ENCODE measurements at regions not wholly inside any gene's neighbourhood (a gene's known extent, or its start where the extent isn't known, plus 50 kb on each side); places are given as distances from the start of the nearest gene placed in this dataset.

DNA sequence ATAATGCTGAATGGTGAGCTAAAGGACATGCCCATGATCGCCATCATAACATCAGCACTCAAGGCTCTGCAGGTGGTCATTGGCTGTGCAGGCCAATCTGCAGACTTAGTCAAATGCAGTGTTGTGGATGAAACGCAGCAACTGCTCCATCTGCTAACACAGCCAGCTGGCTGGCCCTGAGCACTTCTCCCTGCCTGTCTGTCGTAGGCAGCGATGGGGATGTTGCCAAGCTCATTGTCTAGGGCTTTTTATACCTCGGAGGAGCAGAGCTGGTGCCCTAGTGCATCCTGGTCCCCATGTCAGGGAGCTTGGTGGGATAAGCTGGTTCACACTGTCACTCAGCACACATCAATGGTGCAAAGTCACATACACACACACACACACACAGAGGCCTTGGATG is 189.4 kb downstream of the TENT4A start:
- Histone ChIP-seq H3K27me3 (ENCODE audit: control insufficient read depth in 4 of 4, insufficient read depth in 4 of 4, low read length in 3 of 4) (no peaks in the 10 kb centered on the region), H3K9ac (ENCODE audit: low read depth in 1 of 2, low read length in 2 of 2) (no peak overlapping the region), H3K4me3 (ENCODE audit: low read depth in 1 of 3, low read length in 3 of 3) (no peak overlapping the region), H3K36me3 (ENCODE audit: control insufficient read depth in 4 of 4, insufficient read depth in 3 of 4, low read depth in 1 of 4, low read length in 3 of 4) (no peaks in the 10 kb centered on the region), H3K9me3 (ENCODE audit: control insufficient read depth in 4 of 4, low read length in 3 of 4) (no peaks in the 10 kb centered on the region), H3K4me1 (ENCODE audit: control insufficient read depth in 4 of 4, insufficient read depth in 4 of 4, low read length in 3 of 4) (peaks cover 0 to 5% (median 0%) of the 10 kb centered on the region in 4 donors), H3K27ac (ENCODE audit: low read depth in 1 of 2, low read length in 2 of 2) (no peak overlapping the region)
- WGBS = 90% methylated on average over 5 of the region's 5 CpGs
- no peak for DNase-seq (ENCODE audit: low spot score)
- TF ChIP-seq TAF1 (conservative IDR thresholded peaks at IDR 0.05) = no peak
- no peak for TF ChIP-seq REST (IDR thresholded peaks at IDR 0.05)

DNA sequence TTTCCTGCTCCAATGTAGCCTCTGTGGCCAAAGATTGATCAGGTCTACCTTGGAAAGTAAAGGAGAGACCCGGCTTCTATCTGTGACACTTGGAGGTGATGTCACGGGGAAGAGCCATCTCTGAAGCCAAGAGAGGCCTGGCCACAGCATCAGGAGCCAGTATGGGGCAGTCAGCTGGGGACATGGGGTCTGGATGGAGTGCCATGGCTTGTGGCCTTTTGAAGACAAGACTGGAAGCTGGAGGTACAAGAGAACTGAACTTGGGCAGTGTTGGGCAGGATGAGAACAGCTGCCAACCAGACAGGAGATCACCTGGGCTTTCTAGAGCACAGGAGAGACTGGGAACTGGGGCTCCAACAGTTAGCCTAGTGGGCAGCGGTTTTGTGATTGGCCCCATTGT is 190.7 kb downstream of the TENT4A start:
- Histone ChIP-seq H3K9ac (ENCODE audit: low read depth in 1 of 2, low read length in 2 of 2) (no peak overlapping the region), H3K27me3 (ENCODE audit: control insufficient read depth in 4 of 4, insufficient read depth in 4 of 4, low read length in 3 of 4) (no peaks in the 10 kb centered on the region), H3K4me1 (ENCODE audit: control insufficient read depth in 4 of 4, insufficient read depth in 4 of 4, low read length in 3 of 4) (peaks cover 0 to 5% (median 0%) of the 10 kb centered on the region in 4 donors), H3K27ac (ENCODE audit: low read depth in 1 of 2, low read length in 2 of 2) (no peak overlapping the region), H3K36me3 (ENCODE audit: control insufficient read depth in 4 of 4, insufficient read depth in 3 of 4, low read depth in 1 of 4, low read length in 3 of 4) (no peaks in the 10 kb centered on the region), H3K9me3 (ENCODE audit: control insufficient read depth in 4 of 4, low read length in 3 of 4) (no peaks in the 10 kb centered on the region), H3K4me3 (ENCODE audit: low read depth in 1 of 3, low read length in 3 of 3) (no peak overlapping the region)
- TF ChIP-seq FOXA2 (IDR thresholded peaks at IDR 0.05) (no peak), SP1 (IDR thresholded peaks at IDR 0.05) (no peak), NR2F2 (IDR thresholded peaks at IDR 0.05) (no peak), HNF4A (conservative IDR thresholded peaks at IDR 0.05) (no peak), JUND (IDR thresholded peaks at IDR 0.05) (no peak), RAD21 (IDR thresholded peaks at IDR 0.05) (no peak), REST (IDR thresholded peaks at IDR 0.05) (no peak), GABPA (IDR thresholded peaks at IDR 0.05 in 1 of 2, conservative IDR thresholded peaks at IDR 0.05 in 1 of 2) (no peak), YY1 (IDR thresholded peaks at IDR 0.05) (no peak)
- TF ChIP-seq, protein P1, sequence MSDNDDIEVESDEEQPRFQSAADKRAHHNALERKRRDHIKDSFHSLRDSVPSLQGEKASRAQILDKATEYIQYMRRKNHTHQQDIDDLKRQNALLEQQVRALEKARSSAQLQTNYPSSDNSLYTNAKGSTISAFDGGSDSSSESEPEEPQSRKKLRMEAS (IDR thresholded peaks at IDR 0.05) = no peak
- no peak for DNase-seq (ENCODE audit: low spot score)
- 57% methylated on average over 3 of the region's 3 CpGs for WGBS

DNA sequence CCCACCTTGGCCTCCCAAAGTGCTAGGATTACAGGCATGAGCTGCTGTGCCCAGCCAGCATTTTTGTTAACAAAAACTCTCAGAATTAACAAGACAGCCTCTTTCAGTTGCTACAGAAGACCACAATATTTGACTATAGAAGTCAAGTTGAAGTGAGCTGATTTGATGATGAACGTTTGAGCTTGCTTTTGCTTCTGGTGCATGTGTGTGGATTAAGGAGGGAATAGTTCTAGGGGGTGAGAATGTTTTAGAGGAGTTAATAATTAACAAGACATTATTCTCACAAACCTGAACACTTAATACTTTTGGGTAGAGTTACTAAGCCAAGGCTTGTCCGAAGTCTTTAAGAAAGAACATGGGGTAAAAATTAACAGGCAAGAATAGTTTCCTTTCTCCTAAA is 191.6 kb downstream of the TENT4A start:
- DNase-seq (ENCODE audit: low spot score) = no peak
- H3K27ac ChIP-seq (ENCODE audit: low read depth in 1 of 2, low read length in 2 of 2) = no peak overlapping the region
- WGBS = 42% methylated on average over 2 of the region's 2 CpGs
- TF ChIP-seq RXRA (IDR thresholded peaks at IDR 0.05) (no peak), REST (IDR thresholded peaks at IDR 0.05) (no peak), ZBTB33 (IDR thresholded peaks at IDR 0.05) (no peak), RAD21 (IDR thresholded peaks at IDR 0.05) (no peak), NR2F2 (IDR thresholded peaks at IDR 0.05) (no peak), EGR1 (IDR thresholded peaks at IDR 0.05; ENCODE audit: low read depth in 2 of 2) (no peak), JUND (IDR thresholded peaks at IDR 0.05) (no peak), FOXA2 (IDR thresholded peaks at IDR 0.05) (no peak)
- TF ChIP-seq, protein P1 (IDR thresholded peaks at IDR 0.05) = no peak
- no peaks in the 10 kb centered on the region for H3K27me3 ChIP-seq (ENCODE audit: control insufficient read depth in 4 of 4, insufficient read depth in 4 of 4, low read length in 3 of 4)
- no peaks in the 10 kb centered on the region for H3K9me3 ChIP-seq (ENCODE audit: control insufficient read depth in 4 of 4, low read length in 3 of 4)
- no peak overlapping the region for H3K9ac ChIP-seq (ENCODE audit: low read depth in 1 of 2, low read length in 2 of 2)
- no peak overlapping the region for H3K4me3 ChIP-seq (ENCODE audit: low read depth in 1 of 3, low read length in 3 of 3)
- peaks cover 0 to 5% (median 0%) of the 10 kb centered on the region in 4 donors for H3K4me1 ChIP-seq (ENCODE audit: control insufficient read depth in 4 of 4, insufficient read depth in 4 of 4, low read length in 3 of 4)
- no peaks in the 10 kb centered on the region for H3K36me3 ChIP-seq (ENCODE audit: control insufficient read depth in 4 of 4, insufficient read depth in 3 of 4, low read depth in 1 of 4, low read length in 3 of 4)

Data from liver (tissue), 7 donors.